GM12878 (cell line): ENCODE measurements at regions not wholly inside any gene's neighbourhood (a gene's known extent, or its start where the extent isn't known, plus 50 kb on each side); places are given as distances from the start of the nearest gene placed in this dataset.

Experiments
- ATAC-seq: fragments of 200-7000 bp; cut with Tn5 transposase; 3 replicates; pipeline ENCODE4 v1.9.1; 2020; ENCODE audit warnings: mild to moderate bottlenecking, moderate library complexity
- BruUV-seq: library from RNA; stranded (reverse); fragments of 400-500 nt; replicated peaks from 2 replicates; lab custom pipeline; 2021; lab: Mats Ljungman, UMichigan
- CTCF ChIA-PET: fragments of 300-600 bp; sonication (Branson Sonifier 250); formaldehyde crosslinking; extraction: SDS; loops from one replicate; lab custom pipeline; 2021; ENCODE audit warnings: inconsistent platforms; lab: Yijun Ruan, JAX
- POLR2A ChIA-PET: fragments of 350-600 bp; formaldehyde crosslinking; extraction: SDS; loops from one replicate; lab custom pipeline; 2021; ENCODE audit warnings: inconsistent platforms; lab: Charles Lee
- RAD21 ChIA-PET: fragments of 300-600 bp; sonication (Branson Sonifier 250); formaldehyde crosslinking; loops from one replicate; lab custom pipeline; 2023; ENCODE audit warnings: antibody characterized with exemption; ENCODE audit not compliant: unreplicated experiment; lab: Charles Lee
- SMC1A ChIA-PET: fragments of 300-600 bp; sonication (Branson Sonifier 250); formaldehyde crosslinking; loops from one replicate; lab custom pipeline; 2023; ENCODE audit not compliant: unreplicated experiment, uncharacterized antibody; lab: Charles Lee
- DNase-seq: peaks from one replicate; pipeline ENCODE4 v3.0.0-alpha.2; 2011; ENCODE audit warnings: low read depth, low spot score
- FAIRE-seq: peaks from 3 replicates; lab custom pipeline; 2011; peaks lifted over from hg19 to GRCh38; lab: Jason Lieb, UNC
- H2AFZ ChIP-seq: 2 replicates; pipeline ENCODE4 v1.6.0; 2011; ENCODE audit warnings: low read depth, low read length, control low read depth; ENCODE audit not compliant: control insufficient read depth
- H3K27ac ChIP-seq: 2 replicates; pipeline ENCODE4 v1.5.1; 2011; ENCODE audit warnings: control low read depth; ENCODE audit not compliant: control insufficient read depth, insufficient read depth
- H3K27me3 ChIP-seq, 2 experiments: replicated peaks in 1 of 2; 2 replicates each; pipeline versions ENCODE4 v1.6.0 to v1.6.1; 2011; ENCODE audit warnings: low read length in 1 of 2; ENCODE audit not compliant: control insufficient read depth in 2 of 2, insufficient read depth in 2 of 2
- H3K36me3 ChIP-seq, 2 experiments: 2 replicates each; pipeline ENCODE4 v1.5.1; 2011; ENCODE audit warnings: low read length in 1 of 2; ENCODE audit not compliant: control insufficient read depth in 2 of 2, insufficient read depth in 2 of 2
- H3K4me1 ChIP-seq: 2 replicates; pipeline ENCODE4 v1.6.1; 2011; ENCODE audit warnings: mild to moderate bottlenecking, low read length, moderate library complexity, mixed read lengths; ENCODE audit not compliant: control insufficient read depth, insufficient read depth
- H3K4me2 ChIP-seq: 2 replicates; pipeline ENCODE4 v1.6.0; 2011; ENCODE audit warnings: control low read depth; ENCODE audit not compliant: control insufficient read depth, insufficient read depth
- H3K4me3 ChIP-seq: fragments of 200-600 bp; sonication (generic); 2 replicates; pipeline ENCODE4 v1.5.1; 2016
- H3K79me2 ChIP-seq: 2 replicates; pipeline ENCODE4 v1.6.0; 2011; ENCODE audit warnings: low read length; ENCODE audit not compliant: control insufficient read depth, insufficient read depth
- H3K9ac ChIP-seq: 2 replicates; pipeline ENCODE4 v1.8.0; 2011; ENCODE audit warnings: low read length, control low read depth, mixed read lengths; ENCODE audit not compliant: control insufficient read depth, insufficient read depth
- H3K9me3 ChIP-seq: replicated peaks from 3 replicates; pipeline ENCODE4 v1.5.1; 2011; ENCODE audit warnings: mild to moderate bottlenecking, low read length; ENCODE audit not compliant: control insufficient read depth, insufficient read depth
- H4K20me1 ChIP-seq: 2 replicates; pipeline ENCODE4 v1.6.0; 2011; ENCODE audit not compliant: control insufficient read depth, insufficient read depth
- BHLHE40 ChIP-seq, 2 experiments: fragments of 450-650 bp in 1 of 2; IDR thresholded peaks; 2 replicates each; pipeline ENCODE4 v1.6.1; 2011 to 2017; ENCODE audit warnings: low read depth in 2 of 2, borderline replicate concordance in 1 of 2, improper control_type of control experiment in 1 of 2, low read length in 1 of 2, mild to moderate bottlenecking in 1 of 2
- CEBPB ChIP-seq, 2 experiments: fragments of 150-350 bp in 1 of 2; IDR thresholded peaks; 2 replicates each; pipeline ENCODE4 v1.6.1; 2012 to 2014; ENCODE audit warnings: low read depth in 2 of 2, low read length in 2 of 2, borderline replicate concordance in 1 of 2, inconsistent platforms in 1 of 2
- FOS ChIP-seq: IDR thresholded peaks from 3 replicates; pipeline ENCODE4 v1.6.1; 2011; ENCODE audit warnings: borderline replicate concordance; ENCODE audit not compliant: insufficient read length; ENCODE audit errors: extremely low read depth
- MYB ChIP-seq: fragments of 150-350 bp; IDR thresholded peaks from 2 replicates; pipeline ENCODE4 v1.6.1; 2014; ENCODE audit warnings: mild to moderate bottlenecking, low read depth, low read length, borderline replicate concordance
- MYC ChIP-seq: IDR thresholded peaks from 2 replicates; pipeline ENCODE4 v1.6.1; 2011; ENCODE audit warnings: mild to moderate bottlenecking, low read length, moderate library complexity, inconsistent platforms; ENCODE audit not compliant: insufficient read depth, insufficient replicate concordance, insufficient read length, severe bottlenecking
- NFXL1 ChIP-seq: fragments of 450-650 bp; IDR thresholded peaks from 2 replicates; pipeline ENCODE4 v1.6.1; 2017; ENCODE audit warnings: antibody characterized with exemption, mild to moderate bottlenecking, borderline replicate concordance
- NFYA ChIP-seq: IDR thresholded peaks from 2 replicates; pipeline ENCODE4 v1.6.1; 2011; ENCODE audit warnings: low read depth, mild to moderate bottlenecking, low read length, improper control_type of control experiment, borderline replicate concordance
- PAX5 ChIP-seq: IDR thresholded peaks from 2 replicates; pipeline ENCODE4 v1.6.1; 2011; ENCODE audit warnings: low read depth, low read length, borderline replicate concordance
- PAX8 ChIP-seq: fragments of 450-650 bp; IDR thresholded peaks from 2 replicates; pipeline ENCODE4 v1.6.1; 2017; ENCODE audit warnings: mild to moderate bottlenecking, moderate library complexity
- POLR2AphosphoS5 ChIP-seq: IDR thresholded peaks from 2 replicates; pipeline ENCODE4 v1.6.1; 2011; ENCODE audit warnings: mild to moderate bottlenecking, low read length, inconsistent platforms
- RELA ChIP-seq: fragments of 450-650 bp; IDR thresholded peaks from 2 replicates; pipeline ENCODE4 v1.8.0; 2014; ENCODE audit warnings: borderline replicate concordance; ENCODE audit not compliant: partially characterized antibody
- STAT3 ChIP-seq: IDR thresholded peaks from 2 replicates; pipeline ENCODE4 v1.6.1; 2011; ENCODE audit warnings: low read depth, low read length, improper control_type of control experiment
- TBL1XR1 ChIP-seq: IDR thresholded peaks from 2 replicates; pipeline ENCODE4 v1.6.1; 2012; ENCODE audit warnings: low read depth, low read length, improper control_type of control experiment
- WGBS: methylation state at CpG from one replicate; pipeline ENCODE4 v1.1.6; 2016; ENCODE audit warnings: low lambda C conversion rate; ENCODE audit not compliant: insufficient replicate concordance, insufficient coverage; ENCODE audit errors: missing lambda C conversion rate; 5-methylcytosine and 5-hydroxymethylcytosine counted together
- in situ Hi-C: fragments of 300-500 bp; cut with MboI; formaldehyde crosslinking; loops from 9 replicates; pipeline ENCODE4 v1.14.3; 2018; ENCODE audit warnings: mixed read lengths
- intact Hi-C: fragments of 100-400 bp; cut with micrococcal nuclease; formaldehyde crosslinking; loops from one replicate; pipeline ENCODE4 v1.14.2; 2022; ENCODE audit not compliant: unreplicated experiment
- TF ChIP-seq, protein P1 (sequence below): fragments of 450-650 bp; formaldehyde crosslinking; IDR thresholded peaks from 2 replicates; pipeline ENCODE4 v1.5.0; 2022; ENCODE audit warnings: mild to moderate bottlenecking, missing genetic modification characterization

- DNase-seq (no peak), ATAC-seq (no peak), FAIRE-seq (no peak)
- H3K27ac ChIP-seq: no peak overlapping the region
- WGBS: 51% methylated on average over 9 of the region's 9 CpGs
- ChIA-PET POLR2A (no interaction called here), CTCF (no interaction called here), SMC1A (no interaction called here), RAD21 (no interaction called here)
- H3K36me3 ChIP-seq: no peaks in the 10 kb centered on the region
- H3K4me2 ChIP-seq: no peak overlapping the region
- in situ Hi-C loops (no loop called here), intact Hi-C loops (no loop called here)
- no peaks in the 10 kb centered on the region for H4K20me1 ChIP-seq
- no TSS peak for BruUV-seq
- no peak overlapping the region for H3K4me3 ChIP-seq
- TF ChIP-seq POLR2AphosphoS5 (no peak), NFXL1 (no peak), MYC (no peak), PAX8 (no peak), NFYA (no peak), TBL1XR1 (no peak), FOS (no peak), CEBPB (IDR thresholded peaks at IDR 0.05; ENCODE audit: borderline replicate concordance in 1 of 2, low read depth in 2 of 2, low read length in 2 of 2) (no peak), PAX5 (no peak), BHLHE40 (IDR thresholded peaks at IDR 0.05; ENCODE audit: borderline replicate concordance in 1 of 2, low read depth in 2 of 2, low read length in 1 of 2) (no peak), RELA (no peak), MYB (no peak), STAT3 (no peak)
- TF ChIP-seq, protein P1, sequence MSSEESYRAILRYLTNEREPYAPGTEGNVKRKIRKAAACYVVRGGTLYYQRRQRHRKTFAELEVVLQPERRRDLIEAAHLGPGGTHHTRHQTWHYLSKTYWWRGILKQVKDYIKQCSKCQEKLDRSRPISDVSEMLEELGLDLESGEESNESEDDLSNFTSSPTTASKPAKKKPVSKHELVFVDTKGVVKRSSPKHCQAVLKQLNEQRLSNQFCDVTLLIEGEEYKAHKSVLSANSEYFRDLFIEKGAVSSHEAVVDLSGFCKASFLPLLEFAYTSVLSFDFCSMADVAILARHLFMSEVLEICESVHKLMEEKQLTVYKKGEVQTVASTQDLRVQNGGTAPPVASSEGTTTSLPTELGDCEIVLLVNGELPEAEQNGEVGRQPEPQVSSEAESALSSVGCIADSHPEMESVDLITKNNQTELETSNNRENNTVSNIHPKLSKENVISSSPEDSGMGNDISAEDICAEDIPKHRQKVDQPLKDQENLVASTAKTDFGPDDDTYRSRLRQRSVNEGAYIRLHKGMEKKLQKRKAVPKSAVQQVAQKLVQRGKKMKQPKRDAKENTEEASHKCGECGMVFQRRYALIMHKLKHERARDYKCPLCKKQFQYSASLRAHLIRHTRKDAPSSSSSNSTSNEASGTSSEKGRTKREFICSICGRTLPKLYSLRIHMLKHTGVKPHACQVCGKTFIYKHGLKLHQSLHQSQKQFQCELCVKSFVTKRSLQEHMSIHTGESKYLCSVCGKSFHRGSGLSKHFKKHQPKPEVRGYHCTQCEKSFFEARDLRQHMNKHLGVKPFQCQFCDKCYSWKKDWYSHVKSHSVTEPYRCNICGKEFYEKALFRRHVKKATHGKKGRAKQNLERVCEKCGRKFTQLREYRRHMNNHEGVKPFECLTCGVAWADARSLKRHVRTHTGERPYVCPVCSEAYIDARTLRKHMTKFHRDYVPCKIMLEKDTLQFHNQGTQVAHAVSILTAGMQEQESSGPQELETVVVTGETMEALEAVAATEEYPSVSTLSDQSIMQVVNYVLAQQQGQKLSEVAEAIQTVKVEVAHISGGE (CRISPR knock-in tag): no peak
- no peak overlapping the region for H2AFZ ChIP-seq
- no peak overlapping the region for H3K9ac ChIP-seq
- no peaks in the 10 kb centered on the region for H3K27me3 ChIP-seq
- no peaks in the 10 kb centered on the region for H3K4me1 ChIP-seq
- no peaks in the 10 kb centered on the region for H3K79me2 ChIP-seq
- no peaks in the 10 kb centered on the region for H3K9me3 ChIP-seq
Measured at GRCh38 chr9:73284377-73284776, 132.7 kb downstream of the ANXA1 start.
